OCI-LY3 (cell line): ENCODE measurements at regions not wholly inside any gene's neighbourhood (a gene's known extent, or its start where the extent isn't known, plus 50 kb on each side); places are given as distances from the start of the nearest gene placed in this dataset.

Source experiments
- CTCF ChIP-seq: fragments of 200-600, 300-600 bp; sonication (generic); IDR thresholded peaks from 2 replicates; pipeline ENCODE4 v1.5.1; 2014; ENCODE audit warnings: antibody characterized with exemption, low read length, low read depth
- EZH2phosphoT487 ChIP-seq: fragments of 200-600 bp; shearing (Covaris generic); IDR thresholded peaks from 2 replicates; pipeline ENCODE4 v1.6.1; 2018; ENCODE audit warnings: antibody characterized with exemption, mixed run types, low read depth

GRCh38 chr5:174205939-174206338 is 160.4 kb downstream of the NSG2 start:
- TF ChIP-seq CTCF (no peak), EZH2phosphoT487 (no peak)
